ENCODE measurements at regions not wholly inside any gene's neighbourhood (a gene's known extent, or its start where the extent isn't known, plus 50 kb on each side); places are given as distances from the start of the nearest gene placed in this dataset.

GRCh38 chr4:4664234-4664633 lies 122.4 kb upstream of the STX18 start:
- ChIA-PET POLR2A (ENCODE audit: low non-redundant PET) (no interaction called here), CTCF (no interaction called here)
- no peak overlapping the region for H3K4me3 ChIP-seq (ENCODE audit: low read depth, low read length, poor library complexity, severe bottlenecking)
- DNase-seq (ENCODE audit: low spot score) = no peak
- no TSS peak for BruUV-seq (replicated peaks)
- no peaks in the 10 kb centered on the region for H3K36me3 ChIP-seq (ENCODE audit: insufficient read depth, low read length, poor library complexity, severe bottlenecking)
- intact Hi-C loops (cut with micrococcal nuclease; ENCODE audit: unreplicated experiment) = no loop called here
- TF ChIP-seq CTCF (conservative IDR thresholded peaks at IDR 0.05; ENCODE audit: low read depth, low read length) (no peak), EZH2 (IDR thresholded peaks at IDR 0.05; ENCODE audit: borderline replicate concordance, low read depth, low read length, poor library complexity, severe bottlenecking) (no peak)
- no peak overlapping the region for H3K27ac ChIP-seq (ENCODE audit: low read depth, low read length, poor library complexity, severe bottlenecking)
- peaks cover 10% of the 10 kb centered on the region for H3K4me1 ChIP-seq (ENCODE audit: insufficient read depth, low read length, poor library complexity, severe bottlenecking)
- H3K9me3 ChIP-seq (ENCODE audit: low read depth, low read length, poor library complexity, severe bottlenecking) = no peaks in the 10 kb centered on the region
- no peaks in the 10 kb centered on the region for H3K27me3 ChIP-seq (replicated peaks; ENCODE audit: insufficient read depth, low read depth, low read length, poor library complexity)

GRCh38 chr4:4663028-4663427 lies 121.2 kb upstream of the STX18 start:
- CTCF ChIA-PET = no interaction called here
- no TSS peak for BruUV-seq (replicated peaks)
- intact Hi-C loops (cut with micrococcal nuclease; ENCODE audit: unreplicated experiment) = no loop called here

GRCh38 chr4:4662230-4662629 lies 120.4 kb upstream of the STX18 start:
- Histone ChIP-seq H3K4me3 (ENCODE audit: low read depth, low read length, poor library complexity, severe bottlenecking) (no peak overlapping the region), H3K36me3 (ENCODE audit: insufficient read depth, low read length, poor library complexity, severe bottlenecking) (no peaks in the 10 kb centered on the region), H3K27ac (ENCODE audit: low read depth, low read length, poor library complexity, severe bottlenecking) (no peak overlapping the region), H3K4me1 (ENCODE audit: insufficient read depth, low read length, poor library complexity, severe bottlenecking) (peaks cover 5% of the 10 kb centered on the region), H3K27me3 (replicated peaks; ENCODE audit: insufficient read depth, low read depth, low read length, poor library complexity) (no peaks in the 10 kb centered on the region), H3K9me3 (ENCODE audit: low read depth, low read length, poor library complexity, severe bottlenecking) (no peaks in the 10 kb centered on the region)
- TF ChIP-seq CTCF (conservative IDR thresholded peaks at IDR 0.05; ENCODE audit: low read depth, low read length) (no peak), EZH2 (IDR thresholded peaks at IDR 0.05; ENCODE audit: borderline replicate concordance, low read depth, low read length, poor library complexity, severe bottlenecking) (no peak)
- no peak for DNase-seq (ENCODE audit: low spot score)
- CTCF ChIA-PET = no interaction called here
- POLR2A ChIA-PET (ENCODE audit: low non-redundant PET) = no interaction called here
- intact Hi-C loops (cut with micrococcal nuclease; ENCODE audit: unreplicated experiment) = no loop called here
- no TSS peak for BruUV-seq (replicated peaks)

More at GRCh38 chr4:4663028-4663427, 121.2 kb upstream of the STX18 start:
- no peak for DNase-seq (ENCODE audit: low spot score)
- Histone ChIP-seq H3K27ac (ENCODE audit: low read depth, low read length, poor library complexity, severe bottlenecking) (no peak overlapping the region), H3K36me3 (ENCODE audit: insufficient read depth, low read length, poor library complexity, severe bottlenecking) (no peaks in the 10 kb centered on the region), H3K4me1 (ENCODE audit: insufficient read depth, low read length, poor library complexity, severe bottlenecking) (peaks cover 10% of the 10 kb centered on the region), H3K9me3 (ENCODE audit: low read depth, low read length, poor library complexity, severe bottlenecking) (no peaks in the 10 kb centered on the region), H3K27me3 (replicated peaks; ENCODE audit: insufficient read depth, low read depth, low read length, poor library complexity) (no peaks in the 10 kb centered on the region), H3K4me3 (ENCODE audit: low read depth, low read length, poor library complexity, severe bottlenecking) (no peak overlapping the region)
- POLR2A ChIA-PET (ENCODE audit: low non-redundant PET) = no interaction called here
- TF ChIP-seq CTCF (conservative IDR thresholded peaks at IDR 0.05; ENCODE audit: low read depth, low read length) (no peak), EZH2 (IDR thresholded peaks at IDR 0.05; ENCODE audit: borderline replicate concordance, low read depth, low read length, poor library complexity, severe bottlenecking) (no peak)
